ENCODE measurements at regions not wholly inside any gene's neighbourhood (a gene's known extent, or its start where the extent isn't known, plus 50 kb on each side); places are given as distances from the start of the nearest gene placed in this dataset.

DNA sequence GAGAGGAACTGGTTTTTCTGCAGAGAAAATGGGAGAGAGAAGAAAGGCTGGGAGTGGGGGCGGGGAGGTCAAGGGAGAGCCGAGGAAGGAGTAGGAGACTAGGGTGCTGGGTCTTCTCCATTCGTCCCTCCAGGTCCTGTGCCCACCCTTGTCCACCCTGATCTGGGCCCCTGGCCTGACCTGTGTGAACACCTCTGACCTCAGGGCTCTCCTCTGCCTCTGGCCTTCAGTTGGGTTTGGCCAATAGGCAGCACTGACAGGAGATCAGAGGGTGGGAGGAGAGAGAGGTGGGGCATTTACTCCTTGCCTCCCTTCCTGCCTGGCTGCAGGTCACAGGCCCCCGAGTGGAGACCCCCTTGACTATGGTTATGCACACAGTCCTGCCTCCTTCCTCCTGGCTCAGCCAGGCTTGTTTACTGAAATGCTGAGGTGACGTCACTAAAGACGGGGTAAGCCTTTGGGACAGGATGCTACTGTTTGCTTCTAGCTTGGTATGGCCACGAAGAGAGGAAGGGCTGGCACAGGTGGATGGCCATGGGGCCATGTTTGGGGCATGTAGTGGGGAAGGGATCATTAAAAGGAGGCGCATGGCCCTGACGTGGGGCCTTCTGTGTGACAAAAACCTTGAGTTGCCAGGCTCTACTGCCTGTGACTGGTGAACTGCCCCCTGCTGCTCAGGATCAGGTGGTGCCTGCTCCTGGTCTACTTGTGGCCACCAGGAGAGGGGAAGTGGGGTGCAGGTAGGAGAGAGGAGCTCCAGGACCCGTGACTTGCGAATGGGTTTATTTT, 248.7 kb upstream of the CSF3R start:
- no peak for DNase-seq (ENCODE audit: low spot score)
- 51% methylated on average over 11 of the region's 11 CpGs for WGBS

More for the DNA sequence above, 248.7 kb upstream of the CSF3R start:
- Histone ChIP-seq H3K9me3 (ENCODE audit: control insufficient read depth in 4 of 4, low read length in 3 of 4) (peaks cover 0 to 2% (median 0%) of the 10 kb centered on the region in 4 donors), H3K4me3 (ENCODE audit: low read depth in 1 of 3, low read length in 3 of 3) (no peak overlapping the region), H3K9ac (ENCODE audit: low read depth in 1 of 2, low read length in 2 of 2) (no peak overlapping the region), H3K4me1 (ENCODE audit: control insufficient read depth in 4 of 4, insufficient read depth in 4 of 4, low read length in 3 of 4) (no peaks in the 10 kb centered on the region), H3K27me3 (ENCODE audit: control insufficient read depth in 4 of 4, insufficient read depth in 4 of 4, low read length in 3 of 4) (peaks cover 0 to 8% (median 2%) of the 10 kb centered on the region in 4 donors), H3K27ac (ENCODE audit: low read depth in 1 of 2, low read length in 2 of 2) (no peak overlapping the region), H3K36me3 (ENCODE audit: control insufficient read depth in 4 of 4, insufficient read depth in 3 of 4, low read depth in 1 of 4, low read length in 3 of 4) (no peaks in the 10 kb centered on the region)
- TF ChIP-seq RXRA (IDR thresholded peaks at IDR 0.05) (no peak), YY1 (IDR thresholded peaks at IDR 0.05) (no peak), ATF3 (IDR thresholded peaks at IDR 0.05) (no peak), REST (IDR thresholded peaks at IDR 0.05) (no peak), FOXA1 (IDR thresholded peaks at IDR 0.05) (no peak), MAX (IDR thresholded peaks at IDR 0.05) (no peak), GABPA (IDR thresholded peaks at IDR 0.05 in 1 of 2, conservative IDR thresholded peaks at IDR 0.05 in 1 of 2) (no peak), EGR1 (IDR thresholded peaks at IDR 0.05; ENCODE audit: low read depth in 2 of 2) (no peak), JUND (IDR thresholded peaks at IDR 0.05) (no peak), RAD21 (IDR thresholded peaks at IDR 0.05) (no peak), NR2F2 (IDR thresholded peaks at IDR 0.05) (no peak), TAF1 (conservative IDR thresholded peaks at IDR 0.05) (no peak), HNF4G (IDR thresholded peaks at IDR 0.05) (no peak), HNF4A (conservative IDR thresholded peaks at IDR 0.05) (no peak)
- TF ChIP-seq, protein P1, sequence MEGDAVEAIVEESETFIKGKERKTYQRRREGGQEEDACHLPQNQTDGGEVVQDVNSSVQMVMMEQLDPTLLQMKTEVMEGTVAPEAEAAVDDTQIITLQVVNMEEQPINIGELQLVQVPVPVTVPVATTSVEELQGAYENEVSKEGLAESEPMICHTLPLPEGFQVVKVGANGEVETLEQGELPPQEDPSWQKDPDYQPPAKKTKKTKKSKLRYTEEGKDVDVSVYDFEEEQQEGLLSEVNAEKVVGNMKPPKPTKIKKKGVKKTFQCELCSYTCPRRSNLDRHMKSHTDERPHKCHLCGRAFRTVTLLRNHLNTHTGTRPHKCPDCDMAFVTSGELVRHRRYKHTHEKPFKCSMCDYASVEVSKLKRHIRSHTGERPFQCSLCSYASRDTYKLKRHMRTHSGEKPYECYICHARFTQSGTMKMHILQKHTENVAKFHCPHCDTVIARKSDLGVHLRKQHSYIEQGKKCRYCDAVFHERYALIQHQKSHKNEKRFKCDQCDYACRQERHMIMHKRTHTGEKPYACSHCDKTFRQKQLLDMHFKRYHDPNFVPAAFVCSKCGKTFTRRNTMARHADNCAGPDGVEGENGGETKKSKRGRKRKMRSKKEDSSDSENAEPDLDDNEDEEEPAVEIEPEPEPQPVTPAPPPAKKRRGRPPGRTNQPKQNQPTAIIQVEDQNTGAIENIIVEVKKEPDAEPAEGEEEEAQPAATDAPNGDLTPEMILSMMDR (IDR thresholded peaks at IDR 0.05; ENCODE audit: low read depth, low read length, missing input control) = no peak
- TF ChIP-seq, protein P2, sequence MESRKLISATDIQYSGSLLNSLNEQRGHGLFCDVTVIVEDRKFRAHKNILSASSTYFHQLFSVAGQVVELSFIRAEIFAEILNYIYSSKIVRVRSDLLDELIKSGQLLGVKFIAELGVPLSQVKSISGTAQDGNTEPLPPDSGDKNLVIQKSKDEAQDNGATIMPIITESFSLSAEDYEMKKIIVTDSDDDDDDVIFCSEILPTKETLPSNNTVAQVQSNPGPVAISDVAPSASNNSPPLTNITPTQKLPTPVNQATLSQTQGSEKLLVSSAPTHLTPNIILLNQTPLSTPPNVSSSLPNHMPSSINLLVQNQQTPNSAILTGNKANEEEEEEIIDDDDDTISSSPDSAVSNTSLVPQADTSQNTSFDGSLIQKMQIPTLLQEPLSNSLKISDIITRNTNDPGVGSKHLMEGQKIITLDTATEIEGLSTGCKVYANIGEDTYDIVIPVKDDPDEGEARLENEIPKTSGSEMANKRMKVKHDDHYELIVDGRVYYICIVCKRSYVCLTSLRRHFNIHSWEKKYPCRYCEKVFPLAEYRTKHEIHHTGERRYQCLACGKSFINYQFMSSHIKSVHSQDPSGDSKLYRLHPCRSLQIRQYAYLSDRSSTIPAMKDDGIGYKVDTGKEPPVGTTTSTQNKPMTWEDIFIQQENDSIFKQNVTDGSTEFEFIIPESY (IDR thresholded peaks at IDR 0.05) = no peak

Measured in liver (tissue), 8 donors.